ENCODE measurements at regions not wholly inside any gene's neighbourhood (a gene's known extent, or its start where the extent isn't known, plus 50 kb on each side); places are given as distances from the start of the nearest gene placed in this dataset.

GRCh38 chr4:19729886-19730651 lies 521.6 kb upstream of the SLIT2 start:
- 22 to 52% methylated on average over 8 of the region's 8 CpGs for WGBS, 2 donors
- DNase-seq = no peak
- no peak for TF ChIP-seq POLR2AphosphoS5 (IDR thresholded peaks at IDR 0.05)
- no peak for TF ChIP-seq POLR2A (IDR thresholded peaks at IDR 0.05)
- no peak for TF ChIP-seq CTCF (IDR thresholded peaks at IDR 0.05)
- no peak for TF ChIP-seq EP300 (IDR thresholded peaks at IDR 0.05)
- H3K36me3 ChIP-seq = no peaks in the 10 kb centered on the region
- no peaks in the 10 kb centered on the region for H3K4me1 ChIP-seq
- H3K9me3 ChIP-seq = no peaks in the 10 kb centered on the region
- H3K4me3 ChIP-seq = no peak overlapping the region
- H3K27me3 ChIP-seq = no peaks in the 10 kb centered on the region
- intact Hi-C loops (cut with DNase I) = no loop called here
- no peak overlapping the region for H3K27ac ChIP-seq

- no peak for TF ChIP-seq POLR2AphosphoS5 (IDR thresholded peaks at IDR 0.05)
- TF ChIP-seq CTCF (IDR thresholded peaks at IDR 0.05) = no peak
- TF ChIP-seq POLR2A (IDR thresholded peaks at IDR 0.05) = no peak
- TF ChIP-seq EP300 (IDR thresholded peaks at IDR 0.05) = no peak
- H3K27ac ChIP-seq = no peak overlapping the region
- H3K36me3 ChIP-seq = no peaks in the 10 kb centered on the region
- no peak overlapping the region for H3K4me3 ChIP-seq
- DNase-seq = no peak
- WGBS, 2 donors = 66 to 74% methylated on average over 1 of the region's 1 CpG
- H3K9me3 ChIP-seq = no peaks in the 10 kb centered on the region
- intact Hi-C loops (cut with DNase I) = no loop called here
- H3K4me1 ChIP-seq = no peaks in the 10 kb centered on the region
- H3K27me3 ChIP-seq = no peaks in the 10 kb centered on the region
Observed at GRCh38 chr4:19728773-19729172, 522.9 kb upstream of the SLIT2 start.

- H3K36me3 ChIP-seq = no peaks in the 10 kb centered on the region
- no peak for DNase-seq
- no peaks in the 10 kb centered on the region for H3K27me3 ChIP-seq
- no peaks in the 10 kb centered on the region for H3K4me1 ChIP-seq
- WGBS, 2 donors = 91 to 95% methylated on average over 8 of the region's 8 CpGs
- H3K27ac ChIP-seq = no peak overlapping the region
- intact Hi-C loops (cut with DNase I) = no loop called here
- H3K9me3 ChIP-seq = no peaks in the 10 kb centered on the region
- no peak for TF ChIP-seq CTCF (IDR thresholded peaks at IDR 0.05)
- TF ChIP-seq POLR2A (IDR thresholded peaks at IDR 0.05) = no peak
- no peak for TF ChIP-seq EP300 (IDR thresholded peaks at IDR 0.05)
- TF ChIP-seq POLR2AphosphoS5 (IDR thresholded peaks at IDR 0.05) = no peak
- H3K4me3 ChIP-seq = no peak overlapping the region
Observed at GRCh38 chr4:19727141-19727540, 524.6 kb upstream of the SLIT2 start.

- Histone ChIP-seq H3K36me3 (no peaks in the 10 kb centered on the region), H3K4me1 (no peaks in the 10 kb centered on the region), H3K9me3 (no peaks in the 10 kb centered on the region), H3K27me3 (no peaks in the 10 kb centered on the region), H3K4me3 (no peak overlapping the region), H3K27ac (no peak overlapping the region)
- no peak for DNase-seq
- TF ChIP-seq POLR2AphosphoS5 (IDR thresholded peaks at IDR 0.05) = no peak
- TF ChIP-seq CTCF (IDR thresholded peaks at IDR 0.05) = no peak
- no peak for TF ChIP-seq EP300 (IDR thresholded peaks at IDR 0.05)
- TF ChIP-seq POLR2A (IDR thresholded peaks at IDR 0.05) = no peak
- intact Hi-C loops (cut with DNase I) = no loop called here
- WGBS, 2 donors = 88 to 91% methylated on average over 3 of the region's 3 CpGs
Observed at GRCh38 chr4:19725130-19725529, 526.6 kb upstream of the SLIT2 start.

- TF ChIP-seq POLR2AphosphoS5 (IDR thresholded peaks at IDR 0.05) = no peak
- TF ChIP-seq POLR2A (IDR thresholded peaks at IDR 0.05) = no peak
- no peak for TF ChIP-seq CTCF (IDR thresholded peaks at IDR 0.05)
- no peak for TF ChIP-seq EP300 (IDR thresholded peaks at IDR 0.05)
- WGBS, 2 donors = 43 to 67% methylated on average over 1 of the region's 1 CpG
- no peak for DNase-seq
- Histone ChIP-seq H3K9me3 (no peaks in the 10 kb centered on the region), H3K4me1 (no peaks in the 10 kb centered on the region), H3K4me3 (no peak overlapping the region), H3K36me3 (no peaks in the 10 kb centered on the region), H3K27ac (no peak overlapping the region), H3K27me3 (no peaks in the 10 kb centered on the region)
- intact Hi-C loops (cut with DNase I) = no loop called here
Observed at GRCh38 chr4:19722404-19722803, 529.3 kb upstream of the SLIT2 start.

Measured in sigmoid colon (tissue), 6 donors.